Astrocyte (in vitro differentiated cells and primary cell): ENCODE measurements at regions not wholly inside any gene's neighbourhood (a gene's known extent, or its start where the extent isn't known, plus 50 kb on each side); places are given as distances from the start of the nearest gene placed in this dataset.

Source experiments
- DNase-seq: peaks from one replicate; pipeline ENCODE4 v3.0.0-alpha.2; 2010; ENCODE audit warnings: low read depth
- FAIRE-seq: peaks from 2 replicates; lab custom pipeline; 2011; peaks lifted over from hg19 to GRCh38; lab: Jason Lieb, UNC
- H2AFZ ChIP-seq: 2 replicates; pipeline ENCODE4 v1.6.0; 2012; ENCODE audit warnings: low read depth, low read length, inconsistent platforms
- H3K27ac ChIP-seq: 2 replicates; pipeline ENCODE4 v1.5.1; 2011; ENCODE audit warnings: low read depth, low read length, inconsistent platforms
- H3K27me3 ChIP-seq: 2 replicates; pipeline ENCODE4 v1.6.0; 2011; ENCODE audit warnings: low read length, inconsistent platforms; ENCODE audit not compliant: insufficient read depth
- H3K36me3 ChIP-seq: 2 replicates; pipeline ENCODE4 v1.5.1; 2011; ENCODE audit warnings: low read length, inconsistent platforms; ENCODE audit not compliant: insufficient read depth
- H3K4me1 ChIP-seq: 2 replicates; pipeline ENCODE4 v1.5.1; 2011; ENCODE audit warnings: low read length, inconsistent platforms; ENCODE audit not compliant: insufficient read depth
- H3K4me2 ChIP-seq: 2 replicates; pipeline ENCODE4 v1.6.0; 2012; ENCODE audit warnings: low read length, inconsistent platforms
- H3K4me3 ChIP-seq: 2 replicates; pipeline ENCODE4 v1.5.1; 2011; ENCODE audit warnings: low read depth, mild to moderate bottlenecking, low read length, inconsistent platforms; ENCODE audit not compliant: insufficient read depth
- H3K79me2 ChIP-seq: 2 replicates; pipeline ENCODE4 v1.6.0; 2012; ENCODE audit warnings: mild to moderate bottlenecking, low read length, inconsistent platforms; ENCODE audit not compliant: insufficient read depth
- H3K9ac ChIP-seq: 2 replicates; pipeline ENCODE4 v1.6.0; 2012; ENCODE audit warnings: mild to moderate bottlenecking, low read length, inconsistent platforms
- H3K9me3 ChIP-seq: 2 replicates; pipeline ENCODE4 v1.5.1; 2012; ENCODE audit warnings: low read depth, mild to moderate bottlenecking, low read length, inconsistent platforms; ENCODE audit not compliant: insufficient read depth
- H4K20me1 ChIP-seq: 2 replicates; pipeline ENCODE4 v1.6.0; 2012; ENCODE audit warnings: low read length, inconsistent platforms; ENCODE audit not compliant: insufficient read depth
- H3K27ac Mint-ChIP-seq: one replicate; pipeline ENCODE4 v1.8.0; 2021; ENCODE audit warnings: mild to moderate bottlenecking, mixed read lengths; ENCODE audit not compliant: unreplicated experiment
- H3K27me3 Mint-ChIP-seq: one replicate; pipeline ENCODE4 v1.8.0; 2021; ENCODE audit warnings: low read depth, mixed read lengths; ENCODE audit not compliant: unreplicated experiment
- H3K36me3 Mint-ChIP-seq: one replicate; pipeline ENCODE4 v1.8.0; 2021; ENCODE audit warnings: low read depth, mixed read lengths; ENCODE audit not compliant: unreplicated experiment
- H3K4me1 Mint-ChIP-seq: one replicate; pipeline ENCODE4 v1.8.0; 2021; ENCODE audit warnings: low read depth, mixed read lengths; ENCODE audit not compliant: unreplicated experiment
- H3K4me3 Mint-ChIP-seq: one replicate; pipeline ENCODE4 v1.8.0; 2021; ENCODE audit warnings: mild to moderate bottlenecking, moderate library complexity, mixed read lengths; ENCODE audit not compliant: unreplicated experiment
- H3K9me3 Mint-ChIP-seq: one replicate; pipeline ENCODE4 v1.8.0; 2021; ENCODE audit warnings: mild to moderate bottlenecking, mixed read lengths; ENCODE audit not compliant: unreplicated experiment
- EZH2 ChIP-seq: IDR thresholded peaks from 2 replicates; pipeline ENCODE4 v1.6.1; 2012; ENCODE audit warnings: mild to moderate bottlenecking, low read length, inconsistent platforms; ENCODE audit not compliant: insufficient read depth
- TF ChIP-seq, protein P1 (sequence below): IDR thresholded peaks from 2 replicates; pipeline ENCODE4 v1.5.1; 2011; ENCODE audit warnings: low read depth, mild to moderate bottlenecking, inconsistent platforms, low read length, moderate library complexity; ENCODE audit not compliant: insufficient read depth

GRCh38 chr2:21854938-21855337 is 731.2 kb downstream of the TDRD15 start:
- no peaks in the 10 kb centered on the region for H3K4me1 ChIP-seq
- no peaks in the 10 kb centered on the region for H3K36me3 Mint-ChIP-seq
- H3K4me3 Mint-ChIP-seq = no peak overlapping the region
- no peaks in the 10 kb centered on the region for H3K36me3 ChIP-seq
- no peak overlapping the region for H3K4me3 ChIP-seq
- no peaks in the 10 kb centered on the region for H3K9me3 Mint-ChIP-seq
- H3K9ac ChIP-seq = no peak overlapping the region
- no peaks in the 10 kb centered on the region for H4K20me1 ChIP-seq
- no peaks in the 10 kb centered on the region for H3K4me1 Mint-ChIP-seq
- no peak for FAIRE-seq
- peaks cover 6% of the 10 kb centered on the region for H3K27me3 Mint-ChIP-seq
- TF ChIP-seq, protein P1, sequence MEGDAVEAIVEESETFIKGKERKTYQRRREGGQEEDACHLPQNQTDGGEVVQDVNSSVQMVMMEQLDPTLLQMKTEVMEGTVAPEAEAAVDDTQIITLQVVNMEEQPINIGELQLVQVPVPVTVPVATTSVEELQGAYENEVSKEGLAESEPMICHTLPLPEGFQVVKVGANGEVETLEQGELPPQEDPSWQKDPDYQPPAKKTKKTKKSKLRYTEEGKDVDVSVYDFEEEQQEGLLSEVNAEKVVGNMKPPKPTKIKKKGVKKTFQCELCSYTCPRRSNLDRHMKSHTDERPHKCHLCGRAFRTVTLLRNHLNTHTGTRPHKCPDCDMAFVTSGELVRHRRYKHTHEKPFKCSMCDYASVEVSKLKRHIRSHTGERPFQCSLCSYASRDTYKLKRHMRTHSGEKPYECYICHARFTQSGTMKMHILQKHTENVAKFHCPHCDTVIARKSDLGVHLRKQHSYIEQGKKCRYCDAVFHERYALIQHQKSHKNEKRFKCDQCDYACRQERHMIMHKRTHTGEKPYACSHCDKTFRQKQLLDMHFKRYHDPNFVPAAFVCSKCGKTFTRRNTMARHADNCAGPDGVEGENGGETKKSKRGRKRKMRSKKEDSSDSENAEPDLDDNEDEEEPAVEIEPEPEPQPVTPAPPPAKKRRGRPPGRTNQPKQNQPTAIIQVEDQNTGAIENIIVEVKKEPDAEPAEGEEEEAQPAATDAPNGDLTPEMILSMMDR = no peak
- no peak for TF ChIP-seq EZH2
- no peak overlapping the region for H3K27ac Mint-ChIP-seq
- no peaks in the 10 kb centered on the region for H3K27me3 ChIP-seq
- DNase-seq = no peak
- no peaks in the 10 kb centered on the region for H3K79me2 ChIP-seq
- no peak overlapping the region for H3K27ac ChIP-seq
- no peak overlapping the region for H2AFZ ChIP-seq
- H3K4me2 ChIP-seq = no peak overlapping the region
- peaks cover 3% of the 10 kb centered on the region for H3K9me3 ChIP-seq

- no peaks in the 10 kb centered on the region for H3K79me2 ChIP-seq
- H3K9ac ChIP-seq = no peak overlapping the region
- no peak overlapping the region for H2AFZ ChIP-seq
- Mint-ChIP-seq H3K27me3 (peaks cover 6% of the 10 kb centered on the region), H3K9me3 (no peaks in the 10 kb centered on the region), H3K4me1 (no peaks in the 10 kb centered on the region), H3K4me3 (no peak overlapping the region), H3K27ac (no peak overlapping the region), H3K36me3 (no peaks in the 10 kb centered on the region)
- no peaks in the 10 kb centered on the region for H3K4me1 ChIP-seq
- H3K4me3 ChIP-seq = no peak overlapping the region
- no peaks in the 10 kb centered on the region for H3K36me3 ChIP-seq
- DNase-seq (no peak), FAIRE-seq (no peak)
- H3K4me2 ChIP-seq = no peak overlapping the region
- TF ChIP-seq, protein P1 = no peak
- no peak for TF ChIP-seq EZH2
- H3K27me3 ChIP-seq = no peaks in the 10 kb centered on the region
- H3K27ac ChIP-seq = no peak overlapping the region
- peaks cover 3% of the 10 kb centered on the region for H3K9me3 ChIP-seq
- no peaks in the 10 kb centered on the region for H4K20me1 ChIP-seq
These were observed 732.9 kb downstream of the TDRD15 start for GRCh38 chr2:21856708-21857107.

GRCh38 chr2:21860907-21861306 is 737.1 kb downstream of the TDRD15 start:
- Histone ChIP-seq H3K9me3 (no peaks in the 10 kb centered on the region), H3K27me3 (no peaks in the 10 kb centered on the region), H3K36me3 (no peaks in the 10 kb centered on the region), H3K4me1 (no peaks in the 10 kb centered on the region), H3K9ac (no peak overlapping the region), H3K27ac (no peak overlapping the region), H3K79me2 (no peaks in the 10 kb centered on the region), H2AFZ (no peak overlapping the region), H3K4me3 (no peak overlapping the region), H3K4me2 (no peak overlapping the region), H4K20me1 (no peaks in the 10 kb centered on the region)
- DNase-seq (no peak), FAIRE-seq (no peak)
- Mint-ChIP-seq H3K4me3 (no peak overlapping the region), H3K36me3 (no peaks in the 10 kb centered on the region), H3K27me3 (no peaks in the 10 kb centered on the region), H3K9me3 (no peaks in the 10 kb centered on the region), H3K4me1 (no peaks in the 10 kb centered on the region), H3K27ac (no peak overlapping the region)
- TF ChIP-seq, protein P1 = no peak
- no peak for TF ChIP-seq EZH2
